ENCODE measurements at regions not wholly inside any gene's neighbourhood (a gene's known extent, or its start where the extent isn't known, plus 50 kb on each side); places are given as distances from the start of the nearest gene placed in this dataset.

DNA sequence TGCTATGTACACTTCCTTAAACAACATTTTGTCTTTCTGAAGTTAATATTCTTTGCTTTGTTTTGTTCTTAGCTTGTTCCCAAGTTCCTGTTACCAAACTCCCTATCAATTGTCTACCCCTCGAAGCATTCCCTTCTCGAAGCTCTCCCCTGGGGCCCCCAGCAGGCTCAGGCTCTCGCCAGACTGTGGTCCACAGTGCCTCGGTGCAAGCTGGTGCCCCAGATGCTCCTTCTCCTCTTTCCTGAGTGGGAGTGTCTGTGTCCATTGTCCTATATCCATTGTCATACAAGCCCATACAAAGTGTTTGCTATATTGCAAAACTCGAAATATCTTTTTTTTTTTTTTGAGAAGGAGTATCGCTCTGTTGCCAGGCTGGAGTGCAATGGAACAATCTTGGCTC, 51.7 kb upstream of the RTL6 start:
- TF ChIP-seq, protein P1, sequence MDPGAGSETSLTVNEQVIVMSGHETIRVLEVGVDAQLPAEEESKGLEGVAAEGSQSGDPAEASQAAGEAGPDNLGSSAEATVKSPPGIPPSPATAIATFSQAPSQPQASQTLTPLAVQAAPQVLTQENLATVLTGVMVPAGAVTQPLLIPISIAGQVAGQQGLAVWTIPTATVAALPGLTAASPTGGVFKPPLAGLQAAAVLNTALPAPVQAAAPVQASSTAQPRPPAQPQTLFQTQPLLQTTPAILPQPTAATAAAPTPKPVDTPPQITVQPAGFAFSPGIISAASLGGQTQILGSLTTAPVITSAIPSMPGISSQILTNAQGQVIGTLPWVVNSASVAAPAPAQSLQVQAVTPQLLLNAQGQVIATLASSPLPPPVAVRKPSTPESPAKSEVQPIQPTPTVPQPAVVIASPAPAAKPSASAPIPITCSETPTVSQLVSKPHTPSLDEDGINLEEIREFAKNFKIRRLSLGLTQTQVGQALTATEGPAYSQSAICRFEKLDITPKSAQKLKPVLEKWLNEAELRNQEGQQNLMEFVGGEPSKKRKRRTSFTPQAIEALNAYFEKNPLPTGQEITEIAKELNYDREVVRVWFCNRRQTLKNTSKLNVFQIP (CRISPR knock-in tag; IDR thresholded peaks at IDR 0.05; ENCODE audit: borderline replicate concordance, low read depth): no peak
- TF ChIP-seq ARNTL (CRISPR knock-in tag; IDR thresholded peaks at IDR 0.05; ENCODE audit: borderline replicate concordance, low read depth): no peak
- TF ChIP-seq, protein P2, sequence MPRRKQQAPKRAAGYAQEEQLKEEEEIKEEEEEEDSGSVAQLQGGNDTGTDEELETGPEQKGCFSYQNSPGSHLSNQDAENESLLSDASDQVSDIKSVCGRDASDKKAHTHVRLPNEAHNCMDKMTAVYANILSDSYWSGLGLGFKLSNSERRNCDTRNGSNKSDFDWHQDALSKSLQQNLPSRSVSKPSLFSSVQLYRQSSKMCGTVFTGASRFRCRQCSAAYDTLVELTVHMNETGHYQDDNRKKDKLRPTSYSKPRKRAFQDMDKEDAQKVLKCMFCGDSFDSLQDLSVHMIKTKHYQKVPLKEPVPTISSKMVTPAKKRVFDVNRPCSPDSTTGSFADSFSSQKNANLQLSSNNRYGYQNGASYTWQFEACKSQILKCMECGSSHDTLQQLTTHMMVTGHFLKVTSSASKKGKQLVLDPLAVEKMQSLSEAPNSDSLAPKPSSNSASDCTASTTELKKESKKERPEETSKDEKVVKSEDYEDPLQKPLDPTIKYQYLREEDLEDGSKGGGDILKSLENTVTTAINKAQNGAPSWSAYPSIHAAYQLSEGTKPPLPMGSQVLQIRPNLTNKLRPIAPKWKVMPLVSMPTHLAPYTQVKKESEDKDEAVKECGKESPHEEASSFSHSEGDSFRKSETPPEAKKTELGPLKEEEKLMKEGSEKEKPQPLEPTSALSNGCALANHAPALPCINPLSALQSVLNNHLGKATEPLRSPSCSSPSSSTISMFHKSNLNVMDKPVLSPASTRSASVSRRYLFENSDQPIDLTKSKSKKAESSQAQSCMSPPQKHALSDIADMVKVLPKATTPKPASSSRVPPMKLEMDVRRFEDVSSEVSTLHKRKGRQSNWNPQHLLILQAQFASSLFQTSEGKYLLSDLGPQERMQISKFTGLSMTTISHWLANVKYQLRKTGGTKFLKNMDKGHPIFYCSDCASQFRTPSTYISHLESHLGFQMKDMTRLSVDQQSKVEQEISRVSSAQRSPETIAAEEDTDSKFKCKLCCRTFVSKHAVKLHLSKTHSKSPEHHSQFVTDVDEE (CRISPR knock-in tag; IDR thresholded peaks at IDR 0.05): no peak
- TF ChIP-seq ESRRG (CRISPR knock-in tag; IDR thresholded peaks at IDR 0.05): no peak
- TF ChIP-seq ZNF565 (CRISPR knock-in tag; conservative IDR thresholded peaks at IDR 0.05; ENCODE audit: low read depth): no peak
- TF ChIP-seq OSR1 (CRISPR knock-in tag; IDR thresholded peaks at IDR 0.05): no peak
- TF ChIP-seq, protein P3, sequence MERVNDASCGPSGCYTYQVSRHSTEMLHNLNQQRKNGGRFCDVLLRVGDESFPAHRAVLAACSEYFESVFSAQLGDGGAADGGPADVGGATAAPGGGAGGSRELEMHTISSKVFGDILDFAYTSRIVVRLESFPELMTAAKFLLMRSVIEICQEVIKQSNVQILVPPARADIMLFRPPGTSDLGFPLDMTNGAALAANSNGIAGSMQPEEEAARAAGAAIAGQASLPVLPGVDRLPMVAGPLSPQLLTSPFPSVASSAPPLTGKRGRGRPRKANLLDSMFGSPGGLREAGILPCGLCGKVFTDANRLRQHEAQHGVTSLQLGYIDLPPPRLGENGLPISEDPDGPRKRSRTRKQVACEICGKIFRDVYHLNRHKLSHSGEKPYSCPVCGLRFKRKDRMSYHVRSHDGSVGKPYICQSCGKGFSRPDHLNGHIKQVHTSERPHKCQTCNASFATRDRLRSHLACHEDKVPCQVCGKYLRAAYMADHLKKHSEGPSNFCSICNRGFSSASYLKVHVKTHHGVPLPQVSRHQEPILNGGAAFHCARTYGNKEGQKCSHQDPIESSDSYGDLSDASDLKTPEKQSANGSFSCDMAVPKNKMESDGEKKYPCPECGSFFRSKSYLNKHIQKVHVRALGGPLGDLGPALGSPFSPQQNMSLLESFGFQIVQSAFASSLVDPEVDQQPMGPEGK (CRISPR knock-in tag; IDR thresholded peaks at IDR 0.05; ENCODE audit: borderline replicate concordance): no peak
- TF ChIP-seq, protein P4, sequence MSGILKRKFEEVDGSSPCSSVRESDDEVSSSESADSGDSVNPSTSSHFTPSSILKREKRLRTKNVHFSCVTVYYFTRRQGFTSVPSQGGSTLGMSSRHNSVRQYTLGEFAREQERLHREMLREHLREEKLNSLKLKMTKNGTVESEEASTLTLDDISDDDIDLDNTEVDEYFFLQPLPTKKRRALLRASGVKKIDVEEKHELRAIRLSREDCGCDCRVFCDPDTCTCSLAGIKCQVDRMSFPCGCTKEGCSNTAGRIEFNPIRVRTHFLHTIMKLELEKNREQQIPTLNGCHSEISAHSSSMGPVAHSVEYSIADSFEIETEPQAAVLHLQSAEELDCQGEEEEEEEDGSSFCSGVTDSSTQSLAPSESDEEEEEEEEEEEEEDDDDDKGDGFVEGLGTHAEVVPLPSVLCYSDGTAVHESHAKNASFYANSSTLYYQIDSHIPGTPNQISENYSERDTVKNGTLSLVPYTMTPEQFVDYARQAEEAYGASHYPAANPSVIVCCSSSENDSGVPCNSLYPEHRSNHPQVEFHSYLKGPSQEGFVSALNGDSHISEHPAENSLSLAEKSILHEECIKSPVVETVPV (CRISPR knock-in tag; IDR thresholded peaks at IDR 0.05): no peak
- no peak for TF ChIP-seq TCF4 (CRISPR knock-in tag; IDR thresholded peaks at IDR 0.05; ENCODE audit: borderline replicate concordance)
- TF ChIP-seq ZC3H10 (CRISPR knock-in tag; IDR thresholded peaks at IDR 0.05): no peak
- no peak for TF ChIP-seq TOX (CRISPR knock-in tag; IDR thresholded peaks at IDR 0.05; ENCODE audit: borderline replicate concordance)
- TF ChIP-seq ZFP30 (CRISPR knock-in tag; IDR thresholded peaks at IDR 0.05): no peak
- no peak for TF ChIP-seq ISL1 (CRISPR knock-in tag; IDR thresholded peaks at IDR 0.05)
- no peak for ATAC-seq

DNA sequence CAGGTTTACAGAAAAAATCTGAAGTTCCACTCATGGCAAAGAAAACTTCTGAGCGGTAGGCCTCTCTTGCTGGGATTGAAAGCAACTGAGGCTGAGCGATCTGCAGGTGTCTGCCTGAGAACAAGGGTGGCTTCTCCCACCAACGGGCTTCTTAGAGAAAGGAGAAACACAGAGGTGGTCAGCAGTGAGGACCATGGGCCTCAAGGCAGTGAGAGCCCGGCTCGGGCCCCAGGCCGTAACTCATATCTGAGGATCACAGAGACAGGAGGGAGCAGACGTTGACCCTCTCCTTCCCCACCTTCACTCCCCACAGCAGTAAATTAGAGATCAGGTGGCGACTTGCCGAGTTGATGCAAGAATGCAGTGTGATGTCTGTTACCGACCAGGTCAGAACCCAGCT, 50.9 kb upstream of the RTL6 start:
- no peak for TF ChIP-seq PPARA (CRISPR knock-in tag; IDR thresholded peaks at IDR 0.05; ENCODE audit: borderline replicate concordance)
- no peak for TF ChIP-seq OSR1 (CRISPR knock-in tag; IDR thresholded peaks at IDR 0.05)
- no peak for TF ChIP-seq TOX (CRISPR knock-in tag; IDR thresholded peaks at IDR 0.05; ENCODE audit: borderline replicate concordance)
- no peak for TF ChIP-seq ZFP30 (CRISPR knock-in tag; IDR thresholded peaks at IDR 0.05)
- no peak for ATAC-seq
